Progenitor cell of endocrine pancreas (in vitro differentiated cells): ENCODE measurements at regions not wholly inside any gene's neighbourhood (a gene's known extent, or its start where the extent isn't known, plus 50 kb on each side); places are given as distances from the start of the nearest gene placed in this dataset.
A peak's percentile ranks its signal among the peaks of the same experiment; 100 is the strongest.

Experiments
- DNase-seq: peaks from one replicate; pipeline ENCODE4 v3.0.0; 2021; ENCODE audit warnings: low spot score; ENCODE audit not compliant: unreplicated experiment
- H3K27ac Mint-ChIP-seq: 2 replicates; pipeline ENCODE4 v1.8.0; 2021; ENCODE audit warnings: mild to moderate bottlenecking, moderate library complexity, mixed read lengths
- H3K27me3 Mint-ChIP-seq: 2 replicates; pipeline ENCODE4 v1.8.0; 2021; ENCODE audit warnings: mixed read lengths
- H3K36me3 Mint-ChIP-seq: 2 replicates; pipeline ENCODE4 v1.8.0; 2022; ENCODE audit warnings: mixed read lengths; ENCODE audit not compliant: insufficient read depth
- H3K4me1 Mint-ChIP-seq: 2 replicates; pipeline ENCODE4 v1.8.0; 2021; ENCODE audit warnings: low read depth, mixed read lengths
- H3K4me3 Mint-ChIP-seq: 2 replicates; pipeline ENCODE4 v1.8.0; 2021; ENCODE audit warnings: low read depth, mild to moderate bottlenecking, moderate library complexity, mixed read lengths
- H3K9me3 Mint-ChIP-seq: 2 replicates; pipeline ENCODE4 v1.8.0; 2021; ENCODE audit warnings: low read depth, mixed read lengths
- TF ChIP-seq, protein P1 (sequence below): fragments of 200-600 bp; sonication (generic); IDR thresholded peaks from one replicate; pipeline ENCODE4 v1.5.0; 2021; ENCODE audit warnings: antibody characterized with exemption, mild to moderate bottlenecking; ENCODE audit not compliant: unreplicated experiment

DNA sequence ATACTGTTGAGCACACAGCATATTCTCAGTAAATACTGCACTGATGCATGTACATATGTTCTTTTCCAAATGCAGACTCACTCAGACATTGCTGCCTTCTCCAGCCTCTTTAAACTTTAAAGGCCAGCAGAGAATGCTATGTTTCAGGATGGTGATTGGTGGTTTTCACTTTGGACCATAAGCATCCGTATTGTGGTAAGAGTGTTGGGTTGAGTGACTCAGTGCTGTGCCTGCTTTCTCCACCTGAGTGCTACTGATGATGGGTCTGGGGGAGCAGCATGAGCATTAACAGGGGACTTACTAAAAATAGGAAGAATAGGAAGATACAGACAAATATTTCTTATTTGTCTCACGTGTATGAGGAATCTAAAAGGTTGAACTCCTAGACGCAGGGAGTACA, 56.3 kb upstream of the ZNF92 start:
- H3K4me3 Mint-ChIP-seq: no peak overlapping the region
- no peak overlapping the region for H3K27ac Mint-ChIP-seq
- no peaks in the 10 kb centered on the region for H3K9me3 Mint-ChIP-seq
- peaks cover 5% of the 10 kb centered on the region for H3K4me1 Mint-ChIP-seq
- H3K27me3 Mint-ChIP-seq: no peaks in the 10 kb centered on the region
- no peak for DNase-seq
- TF ChIP-seq, protein P1, sequence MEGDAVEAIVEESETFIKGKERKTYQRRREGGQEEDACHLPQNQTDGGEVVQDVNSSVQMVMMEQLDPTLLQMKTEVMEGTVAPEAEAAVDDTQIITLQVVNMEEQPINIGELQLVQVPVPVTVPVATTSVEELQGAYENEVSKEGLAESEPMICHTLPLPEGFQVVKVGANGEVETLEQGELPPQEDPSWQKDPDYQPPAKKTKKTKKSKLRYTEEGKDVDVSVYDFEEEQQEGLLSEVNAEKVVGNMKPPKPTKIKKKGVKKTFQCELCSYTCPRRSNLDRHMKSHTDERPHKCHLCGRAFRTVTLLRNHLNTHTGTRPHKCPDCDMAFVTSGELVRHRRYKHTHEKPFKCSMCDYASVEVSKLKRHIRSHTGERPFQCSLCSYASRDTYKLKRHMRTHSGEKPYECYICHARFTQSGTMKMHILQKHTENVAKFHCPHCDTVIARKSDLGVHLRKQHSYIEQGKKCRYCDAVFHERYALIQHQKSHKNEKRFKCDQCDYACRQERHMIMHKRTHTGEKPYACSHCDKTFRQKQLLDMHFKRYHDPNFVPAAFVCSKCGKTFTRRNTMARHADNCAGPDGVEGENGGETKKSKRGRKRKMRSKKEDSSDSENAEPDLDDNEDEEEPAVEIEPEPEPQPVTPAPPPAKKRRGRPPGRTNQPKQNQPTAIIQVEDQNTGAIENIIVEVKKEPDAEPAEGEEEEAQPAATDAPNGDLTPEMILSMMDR: no peak
- H3K36me3 Mint-ChIP-seq: peaks cover 2% of the 10 kb centered on the region

DNA sequence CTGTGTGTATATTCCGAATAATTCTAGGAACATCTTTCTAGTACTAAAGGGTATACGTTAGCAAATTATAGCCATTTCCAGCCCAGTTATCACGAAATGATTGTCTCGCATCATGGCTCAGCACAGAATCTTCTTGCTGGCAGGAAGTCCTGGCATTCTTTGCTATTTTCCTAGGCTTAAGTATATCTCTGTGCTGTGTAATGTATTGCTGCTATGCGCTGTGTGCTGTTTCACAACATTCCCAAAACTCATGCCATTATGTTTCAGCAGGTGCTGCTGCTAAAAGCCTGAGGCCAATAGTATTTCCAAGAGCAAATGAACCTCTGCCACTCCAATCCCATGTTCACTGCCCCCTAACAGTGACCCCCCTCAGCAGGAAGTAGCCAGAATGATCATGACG, 62.9 kb upstream of the ZNF92 start:
- no peaks in the 10 kb centered on the region for H3K9me3 Mint-ChIP-seq
- DNase-seq: no peak
- H3K4me1 Mint-ChIP-seq: peaks cover 3% of the 10 kb centered on the region
- no peaks in the 10 kb centered on the region for H3K27me3 Mint-ChIP-seq
- no peak overlapping the region for H3K4me3 Mint-ChIP-seq
- H3K27ac Mint-ChIP-seq: no peak overlapping the region
- TF ChIP-seq, protein P1: no peak
- H3K36me3 Mint-ChIP-seq: no peaks in the 10 kb centered on the region

DNA sequence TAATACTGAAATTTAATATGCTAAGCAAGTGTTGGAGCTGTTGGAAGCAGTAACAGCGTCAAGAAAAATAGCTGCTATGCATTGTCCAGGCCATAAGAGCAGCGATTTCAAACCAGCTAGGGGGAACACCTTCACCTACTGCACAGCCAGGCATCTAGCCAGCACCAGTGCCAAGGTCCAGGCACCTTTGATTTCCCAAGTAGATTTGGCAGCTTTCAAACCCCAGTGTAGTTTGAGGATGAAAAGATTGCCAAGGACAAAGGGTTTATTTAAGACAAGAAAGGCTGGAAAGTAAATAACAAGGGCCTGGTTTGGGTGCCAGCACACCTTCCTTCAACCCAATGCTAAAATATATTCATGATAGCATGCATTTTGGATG, 65.4 kb upstream of the ZNF92 start:
- no peaks in the 10 kb centered on the region for H3K9me3 Mint-ChIP-seq
- TF ChIP-seq, protein P1: no peak
- no peaks in the 10 kb centered on the region for H3K36me3 Mint-ChIP-seq
- H3K4me3 Mint-ChIP-seq: no peak overlapping the region
- H3K27me3 Mint-ChIP-seq: no peaks in the 10 kb centered on the region
- no peak for DNase-seq
- H3K4me1 Mint-ChIP-seq: no peaks in the 10 kb centered on the region
- no peak overlapping the region for H3K27ac Mint-ChIP-seq

DNA sequence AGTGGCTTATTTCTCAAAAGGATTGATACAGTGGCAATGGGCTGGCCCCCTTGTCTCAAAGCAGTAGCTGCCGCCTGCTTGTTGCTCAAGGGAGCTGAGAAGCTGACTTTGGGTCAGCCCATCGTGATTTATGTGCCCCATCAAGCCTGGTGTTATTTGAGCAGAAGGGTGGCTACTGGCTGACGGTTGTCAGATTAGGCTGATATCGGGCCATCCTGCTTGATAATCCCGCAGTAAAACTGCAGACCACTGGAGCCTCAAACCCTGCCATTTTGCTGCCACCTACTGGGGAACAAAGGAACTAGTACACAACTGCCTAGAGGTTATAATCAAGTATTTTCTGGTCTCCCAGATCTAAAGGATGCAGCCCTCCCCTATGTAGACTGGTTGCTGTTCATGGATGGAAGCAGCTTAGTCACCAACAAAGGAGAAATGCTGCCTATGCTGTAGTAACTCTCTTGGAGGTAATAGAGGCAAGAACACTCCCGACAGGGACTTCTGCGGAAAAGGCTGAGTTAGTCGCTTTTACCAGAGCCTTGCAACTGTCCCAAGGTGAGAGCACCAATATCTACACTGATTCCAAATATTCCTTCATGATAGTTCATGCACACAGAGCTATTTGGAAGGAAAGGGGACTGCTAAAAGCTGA, 65.9 kb upstream of the ZNF92 start:
- Mint-ChIP-seq H3K27me3 (no peaks in the 10 kb centered on the region), H3K36me3 (no peaks in the 10 kb centered on the region), H3K27ac (no peak overlapping the region), H3K4me1 (no peaks in the 10 kb centered on the region), H3K4me3 (no peak overlapping the region), H3K9me3 (no peaks in the 10 kb centered on the region)
- TF ChIP-seq, protein P1: peak; percentile 93
- DNase-seq: peak; percentile 51

DNA sequence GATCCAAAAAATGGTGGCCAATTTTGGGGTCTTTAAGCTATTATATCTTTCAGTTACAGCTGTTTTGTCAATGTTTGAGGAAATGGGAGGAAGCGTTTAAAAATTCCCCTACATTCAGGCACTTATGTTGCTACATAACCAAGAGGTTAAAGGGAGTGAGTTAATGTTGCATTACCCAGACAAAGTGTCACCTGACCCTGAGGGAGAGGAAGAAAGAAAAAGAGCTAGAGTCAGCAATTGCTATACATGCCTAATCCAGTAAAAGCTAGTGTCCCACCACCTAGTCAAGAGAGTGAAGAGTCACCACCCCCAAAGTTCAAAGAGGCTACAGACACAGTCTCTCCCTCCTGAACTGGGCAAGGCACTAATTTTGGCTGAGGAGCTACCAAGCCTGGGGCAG, 69.5 kb upstream of the ZNF92 start:
- Mint-ChIP-seq H3K27ac (no peak overlapping the region), H3K4me3 (no peak overlapping the region), H3K27me3 (no peaks in the 10 kb centered on the region), H3K36me3 (no peaks in the 10 kb centered on the region), H3K4me1 (peaks cover 6% of the 10 kb centered on the region), H3K9me3 (no peaks in the 10 kb centered on the region)
- DNase-seq: no peak
- TF ChIP-seq, protein P1: no peak
